ENCODE measurements at regions not wholly inside any gene's neighbourhood (a gene's known extent, or its start where the extent isn't known, plus 50 kb on each side); places are given as distances from the start of the nearest gene placed in this dataset.

GRCh38 chr3:180804916-180805315 lies 107.6 kb upstream of the FXR1 start:
- Histone ChIP-seq H3F3A (ENCODE audit: insufficient read depth) (no peaks in the 10 kb centered on the region), H3K27ac (no peak overlapping the region), H3K9me3 (ENCODE audit: low read depth) (no peaks in the 10 kb centered on the region), H2AFZ (peak overlapping the region; percentile 73), H3K36me3 (ENCODE audit: low read depth) (no peaks in the 10 kb centered on the region), H3K4me2 (ENCODE audit: unreplicated experiment) (no peak overlapping the region), H3K4me1 (ENCODE audit: insufficient read depth) (peaks cover 3% of the 10 kb centered on the region; the same call in 1 of the 2 replicates), H3K27me3 (replicated peaks; ENCODE audit: insufficient read depth) (no peaks in the 10 kb centered on the region), H3K4me3 (no peak overlapping the region), H3K9me2 (ENCODE audit: insufficient read depth) (no peaks in the 10 kb centered on the region), H3K79me2 (ENCODE audit: insufficient read depth) (no peaks in the 10 kb centered on the region), H3K9ac (no peak overlapping the region), H4K20me1 (ENCODE audit: insufficient read depth) (no peaks in the 10 kb centered on the region)
- WGBS, 2 experiments (ENCODE audit: low coverage in 1 of 2, low lambda C conversion rate in 2 of 2, missing lambda C conversion rate in 2 of 2) = 3 to 5% methylated on average over 6 of the region's 6 CpGs
- DNase-seq = peak; percentile 56
- in situ Hi-C loops (cut with MboI) = no loop called here
- no peak for TF ChIP-seq EZH2phosphoT487 (IDR thresholded peaks at IDR 0.05; ENCODE audit: insufficient read depth, low read depth)
- TF ChIP-seq EZH2 (IDR thresholded peaks at IDR 0.05; ENCODE audit: insufficient read depth, poor library complexity, severe bottlenecking) = no peak

DNA sequence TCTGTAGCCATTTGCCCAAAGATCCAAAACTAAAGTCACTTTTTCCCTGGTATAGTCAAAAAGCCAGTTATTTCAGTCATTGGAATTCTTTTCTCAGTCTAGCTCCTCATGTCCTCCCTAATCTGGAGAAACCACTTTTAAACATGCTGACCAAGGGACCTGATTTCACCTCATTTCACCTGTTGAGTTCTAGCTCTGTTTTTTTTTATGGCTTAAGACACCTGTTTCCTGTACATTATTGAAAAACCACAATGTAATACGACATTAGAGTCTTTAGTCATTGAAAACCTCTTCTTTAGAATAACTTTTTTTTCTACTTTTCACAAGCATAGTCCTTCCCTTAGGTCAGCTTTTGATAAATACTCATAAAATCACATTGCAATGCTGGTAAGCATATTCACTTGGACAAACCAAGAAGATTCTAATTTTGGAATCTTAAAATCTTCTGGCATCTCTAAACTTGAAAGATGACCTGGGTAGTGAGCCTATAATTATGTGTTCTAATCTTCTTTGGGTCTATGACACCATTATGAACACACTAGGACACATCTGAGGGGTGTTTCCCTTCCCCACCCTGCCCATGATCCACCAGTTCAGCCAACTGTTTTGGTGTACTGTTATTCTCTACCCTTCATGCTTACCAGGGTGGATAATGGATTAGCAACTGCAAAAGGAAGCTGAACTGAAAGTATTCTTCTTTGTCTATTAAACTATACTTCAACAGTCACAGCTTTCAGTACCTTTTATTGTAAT lies 103.5 kb upstream of the FXR1 start:
- Histone ChIP-seq H3K4me1 (ENCODE audit: insufficient read depth) (peaks cover 3% of the 10 kb centered on the region; the same call in 1 of the 2 replicates), H3K9me2 (ENCODE audit: insufficient read depth) (no peaks in the 10 kb centered on the region), H3K79me2 (ENCODE audit: insufficient read depth) (no peaks in the 10 kb centered on the region), H3K27me3 (replicated peaks; ENCODE audit: insufficient read depth) (no peaks in the 10 kb centered on the region), H2AFZ (no peak overlapping the region), H3K9me3 (ENCODE audit: low read depth) (no peaks in the 10 kb centered on the region), H3K36me3 (ENCODE audit: low read depth) (no peaks in the 10 kb centered on the region), H3K9ac (no peak overlapping the region), H3K27ac (no peak overlapping the region), H3K4me3 (no peak overlapping the region), H4K20me1 (ENCODE audit: insufficient read depth) (no peaks in the 10 kb centered on the region), H3K4me2 (ENCODE audit: unreplicated experiment) (no peak overlapping the region), H3F3A (ENCODE audit: insufficient read depth) (no peaks in the 10 kb centered on the region)
- in situ Hi-C loops (cut with MboI) = no loop called here
- TF ChIP-seq EZH2phosphoT487 (IDR thresholded peaks at IDR 0.05; ENCODE audit: insufficient read depth, low read depth) = no peak
- no peak for TF ChIP-seq EZH2 (IDR thresholded peaks at IDR 0.05; ENCODE audit: insufficient read depth, poor library complexity, severe bottlenecking)
- DNase-seq = no peak
- WGBS, 2 experiments (ENCODE audit: low coverage in 1 of 2, low lambda C conversion rate in 2 of 2, missing lambda C conversion rate in 2 of 2) = 3 to 21% methylated on average over 1 of the region's 1 CpG

DNA sequence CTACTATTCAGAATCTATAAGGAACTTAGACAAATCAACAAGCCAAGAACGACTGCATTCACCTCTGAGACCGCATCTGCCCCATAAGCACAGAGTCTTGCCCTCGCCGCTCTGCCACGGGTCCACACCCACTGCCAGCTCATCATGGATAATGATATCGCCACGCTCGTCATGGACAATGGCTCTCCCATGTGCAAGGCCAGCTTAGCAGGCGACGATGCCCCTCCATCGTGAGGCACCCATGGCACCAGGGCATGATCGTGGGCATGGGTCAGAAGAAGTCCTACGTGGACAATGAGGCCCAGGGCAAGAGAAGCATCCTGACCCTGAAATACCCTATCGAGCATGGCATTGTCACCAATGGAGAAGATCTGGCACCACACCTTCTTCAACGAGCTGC lies 92.1 kb upstream of the FXR1 start:
- no peaks in the 10 kb centered on the region for H3K9me2 ChIP-seq (ENCODE audit: insufficient read depth)
- H3K9ac ChIP-seq = no peak overlapping the region
- H3F3A ChIP-seq (ENCODE audit: insufficient read depth) = no peaks in the 10 kb centered on the region
- H2AFZ ChIP-seq = no peak overlapping the region
- in situ Hi-C loops (cut with MboI) = no loop called here
- WGBS, 2 experiments (ENCODE audit: low coverage in 1 of 2, low lambda C conversion rate in 2 of 2, missing lambda C conversion rate in 2 of 2) = 58 to 60% methylated on average over 15 of the region's 15 CpGs
- no peaks in the 10 kb centered on the region for H3K4me1 ChIP-seq (ENCODE audit: insufficient read depth)
- TF ChIP-seq EZH2 (IDR thresholded peaks at IDR 0.05; ENCODE audit: insufficient read depth, poor library complexity, severe bottlenecking) (no peak), EZH2phosphoT487 (IDR thresholded peaks at IDR 0.05; ENCODE audit: insufficient read depth, low read depth) (no peak)
- DNase-seq = no peak
- H3K9me3 ChIP-seq (ENCODE audit: low read depth) = no peaks in the 10 kb centered on the region
- H3K27ac ChIP-seq = no peak overlapping the region
- H3K36me3 ChIP-seq (ENCODE audit: low read depth) = no peaks in the 10 kb centered on the region
- H4K20me1 ChIP-seq (ENCODE audit: insufficient read depth) = no peaks in the 10 kb centered on the region
- H3K4me3 ChIP-seq = no peak overlapping the region
- H3K27me3 ChIP-seq (replicated peaks; ENCODE audit: insufficient read depth) = no peaks in the 10 kb centered on the region
- no peaks in the 10 kb centered on the region for H3K79me2 ChIP-seq (ENCODE audit: insufficient read depth)
- no peak overlapping the region for H3K4me2 ChIP-seq (ENCODE audit: unreplicated experiment)

- H3K4me2 ChIP-seq (ENCODE audit: unreplicated experiment) = no peak overlapping the region
- TF ChIP-seq EZH2 (IDR thresholded peaks at IDR 0.05; ENCODE audit: insufficient read depth, poor library complexity, severe bottlenecking) (no peak), EZH2phosphoT487 (IDR thresholded peaks at IDR 0.05; ENCODE audit: insufficient read depth, low read depth) (no peak)
- in situ Hi-C loops (cut with MboI) = no loop called here
- H2AFZ ChIP-seq = no peak overlapping the region
- H3K27me3 ChIP-seq (replicated peaks; ENCODE audit: insufficient read depth) = no peaks in the 10 kb centered on the region
- 71 to 81% methylated on average over 2 of the region's 2 CpGs for WGBS, 2 experiments (ENCODE audit: low coverage in 1 of 2, low lambda C conversion rate in 2 of 2, missing lambda C conversion rate in 2 of 2)
- H3K79me2 ChIP-seq (ENCODE audit: insufficient read depth) = no peaks in the 10 kb centered on the region
- no peak overlapping the region for H3K9ac ChIP-seq
- no peaks in the 10 kb centered on the region for H3K36me3 ChIP-seq (ENCODE audit: low read depth)
- H3K27ac ChIP-seq = no peak overlapping the region
- H3K9me2 ChIP-seq (ENCODE audit: insufficient read depth) = no peaks in the 10 kb centered on the region
- no peaks in the 10 kb centered on the region for H3K9me3 ChIP-seq (ENCODE audit: low read depth)
- H4K20me1 ChIP-seq (ENCODE audit: insufficient read depth) = no peaks in the 10 kb centered on the region
- no peak overlapping the region for H3K4me3 ChIP-seq
- DNase-seq = no peak
- no peaks in the 10 kb centered on the region for H3K4me1 ChIP-seq (ENCODE audit: insufficient read depth)
- no peaks in the 10 kb centered on the region for H3F3A ChIP-seq (ENCODE audit: insufficient read depth)
Measured at GRCh38 chr3:180825964-180826363, 86.5 kb upstream of the FXR1 start.
